ENCODE measurements at regions not wholly inside any gene's neighbourhood (a gene's known extent, or its start where the extent isn't known, plus 50 kb on each side); places are given as distances from the start of the nearest gene placed in this dataset.

GRCh38 chr6:81694855-81695254, 57.6 kb downstream of the TENT5A start:
- H3K27ac Mint-ChIP-seq: no peak overlapping the region
- H3K4me3 Mint-ChIP-seq: no peak overlapping the region
- no peaks in the 10 kb centered on the region for H3K36me3 Mint-ChIP-seq (ENCODE audit: low read depth)
- no peak for TF ChIP-seq CTCF (IDR thresholded peaks at IDR 0.05)
- no peak for DNase-seq
- H3K27me3 Mint-ChIP-seq (ENCODE audit: insufficient read depth): peaks cover 1% of the 10 kb centered on the region; the same call in 1 of the 2 replicates
- peaks cover 22% of the 10 kb centered on the region for H3K4me1 Mint-ChIP-seq (ENCODE audit: low read depth)
- no peaks in the 10 kb centered on the region for H3K9me3 Mint-ChIP-seq

- DNase-seq: no peak
- no peak overlapping the region for H3K4me3 Mint-ChIP-seq
- peaks cover 22% of the 10 kb centered on the region for H3K4me1 Mint-ChIP-seq (ENCODE audit: low read depth)
- H3K9me3 Mint-ChIP-seq: no peaks in the 10 kb centered on the region
- no peaks in the 10 kb centered on the region for H3K36me3 Mint-ChIP-seq (ENCODE audit: low read depth)
- no peak for TF ChIP-seq CTCF (IDR thresholded peaks at IDR 0.05)
- H3K27ac Mint-ChIP-seq: no peak overlapping the region
- peaks cover 1% of the 10 kb centered on the region; the same call in 1 of the 2 replicates for H3K27me3 Mint-ChIP-seq (ENCODE audit: insufficient read depth)
Measured at GRCh38 chr6:81694207-81694606, 58.3 kb downstream of the TENT5A start.

- no peaks in the 10 kb centered on the region for H3K9me3 Mint-ChIP-seq
- peaks cover 22% of the 10 kb centered on the region for H3K4me1 Mint-ChIP-seq (ENCODE audit: low read depth)
- no peak for TF ChIP-seq CTCF (IDR thresholded peaks at IDR 0.05)
- no peak overlapping the region for H3K4me3 Mint-ChIP-seq
- H3K36me3 Mint-ChIP-seq (ENCODE audit: low read depth): no peaks in the 10 kb centered on the region
- H3K27me3 Mint-ChIP-seq (ENCODE audit: insufficient read depth): peaks cover 1% of the 10 kb centered on the region; the same call in 1 of the 2 replicates
- H3K27ac Mint-ChIP-seq: no peak overlapping the region
- DNase-seq: no peak
Measured at GRCh38 chr6:81693266-81693665, 59.2 kb downstream of the TENT5A start.

- no peak overlapping the region for H3K27ac Mint-ChIP-seq
Measured at GRCh38 chr6:81690073-81690472, 62.4 kb downstream of the TENT5A start.

GRCh38 chr6:81689580-81689979, 62.9 kb downstream of the TENT5A start:
- peaks cover 5% of the 10 kb centered on the region; the same call in 1 of the 2 replicates for H3K4me1 Mint-ChIP-seq (ENCODE audit: low read depth)
- TF ChIP-seq CTCF (IDR thresholded peaks at IDR 0.05): no peak

More at GRCh38 chr6:81690073-81690472, 62.4 kb downstream of the TENT5A start:
- Mint-ChIP-seq H3K27me3 (ENCODE audit: insufficient read depth) (no peaks in the 10 kb centered on the region), H3K9me3 (no peaks in the 10 kb centered on the region), H3K4me3 (no peak overlapping the region), H3K4me1 (ENCODE audit: low read depth) (no peaks in the 10 kb centered on the region), H3K36me3 (ENCODE audit: low read depth) (no peaks in the 10 kb centered on the region)
- DNase-seq: no peak
- no peak for TF ChIP-seq CTCF (IDR thresholded peaks at IDR 0.05)

GRCh38 chr6:81683912-81684311, 68.6 kb downstream of the TENT5A start:
- Mint-ChIP-seq H3K4me1 (ENCODE audit: low read depth) (peaks cover 25% of the 10 kb centered on the region), H3K27me3 (ENCODE audit: insufficient read depth) (no peaks in the 10 kb centered on the region), H3K36me3 (ENCODE audit: low read depth) (no peaks in the 10 kb centered on the region), H3K4me3 (no peak overlapping the region), H3K27ac (no peak overlapping the region), H3K9me3 (no peaks in the 10 kb centered on the region)
- peak; percentile 48 for DNase-seq
- no peak for TF ChIP-seq CTCF (IDR thresholded peaks at IDR 0.05)

More at GRCh38 chr6:81689580-81689979, 62.9 kb downstream of the TENT5A start:
- Mint-ChIP-seq H3K27ac (no peak overlapping the region), H3K27me3 (ENCODE audit: insufficient read depth) (no peaks in the 10 kb centered on the region), H3K4me3 (no peak overlapping the region), H3K9me3 (no peaks in the 10 kb centered on the region), H3K36me3 (ENCODE audit: low read depth) (no peaks in the 10 kb centered on the region)
- DNase-seq: no peak
